Uterus (tissue), 3 donors: ENCODE measurements at regions not wholly inside any gene's neighbourhood (a gene's known extent, or its start where the extent isn't known, plus 50 kb on each side); places are given as distances from the start of the nearest gene placed in this dataset.

Source experiments
- DNase-seq, 2 donors: peaks; one replicate each; pipeline ENCODE4 v3.0.0-alpha.2; 2019 to 2020
- H3K27ac ChIP-seq, 2 donors: fragments of 200-600 bp; sonication (generic); 1 replicate in 1 of 2; 2 replicates in 1 of 2; pipeline ENCODE4 v1.5.1; 2016 to 2018
- H3K27me3 ChIP-seq, 2 donors: fragments of 200-600 bp; sonication (generic); one replicate each; pipeline ENCODE4 v1.5.1; 2018 to 2019; ENCODE audit warnings: control low read depth in 1 of 2
- H3K36me3 ChIP-seq, 2 donors: fragments of 200-600 bp; sonication (generic); one replicate each; pipeline ENCODE4 v1.5.1; 2019; ENCODE audit warnings: control low read depth in 1 of 2
- H3K4me1 ChIP-seq, 2 donors: fragments of 200-600 bp; sonication (generic); one replicate each; pipeline ENCODE4 v1.5.1; 2018 to 2019; ENCODE audit warnings: control low read depth in 1 of 2
- H3K4me3 ChIP-seq, 2 donors: fragments of 200-600 bp; sonication (generic); 1 replicate in 1 of 2; 2 replicates in 1 of 2; pipeline ENCODE4 v1.5.1; 2018 to 2019; ENCODE audit warnings: mild to moderate bottlenecking in 1 of 2
- H3K9me3 ChIP-seq, 2 donors: fragments of 200-600 bp; sonication (generic); one replicate each; pipeline ENCODE4 v1.5.1; 2019; ENCODE audit warnings: control low read depth in 1 of 2
- CTCF ChIP-seq, 4 experiments: fragments of 200-600 bp in 2 of 4; fragments of 450-650 bp in 2 of 4; sonication (generic) in 2 of 4; IDR thresholded peaks; one replicate each; pipeline ENCODE4 v1.5.1; 2016 to 2019; ENCODE audit warnings: antibody characterized with exemption in 4 of 4, mild to moderate bottlenecking in 2 of 4, moderate library complexity in 1 of 4
- POLR2A ChIP-seq, 2 donors: fragments of 450-650 bp; IDR thresholded peaks; one replicate each; pipeline ENCODE4 v1.6.1; 2016; ENCODE audit warnings: antibody characterized with exemption in 2 of 2, mild to moderate bottlenecking in 1 of 2, moderate library complexity in 1 of 2
- intact Hi-C: fragments of 100-400 bp; cut with DNase I; formaldehyde crosslinking; loops from one replicate; pipeline ENCODE4 v1.15.1; 2023; ENCODE audit warnings: low total_unique reads
- donor health status: DM: yes; HTN: yes; CAD: no.

DNA sequence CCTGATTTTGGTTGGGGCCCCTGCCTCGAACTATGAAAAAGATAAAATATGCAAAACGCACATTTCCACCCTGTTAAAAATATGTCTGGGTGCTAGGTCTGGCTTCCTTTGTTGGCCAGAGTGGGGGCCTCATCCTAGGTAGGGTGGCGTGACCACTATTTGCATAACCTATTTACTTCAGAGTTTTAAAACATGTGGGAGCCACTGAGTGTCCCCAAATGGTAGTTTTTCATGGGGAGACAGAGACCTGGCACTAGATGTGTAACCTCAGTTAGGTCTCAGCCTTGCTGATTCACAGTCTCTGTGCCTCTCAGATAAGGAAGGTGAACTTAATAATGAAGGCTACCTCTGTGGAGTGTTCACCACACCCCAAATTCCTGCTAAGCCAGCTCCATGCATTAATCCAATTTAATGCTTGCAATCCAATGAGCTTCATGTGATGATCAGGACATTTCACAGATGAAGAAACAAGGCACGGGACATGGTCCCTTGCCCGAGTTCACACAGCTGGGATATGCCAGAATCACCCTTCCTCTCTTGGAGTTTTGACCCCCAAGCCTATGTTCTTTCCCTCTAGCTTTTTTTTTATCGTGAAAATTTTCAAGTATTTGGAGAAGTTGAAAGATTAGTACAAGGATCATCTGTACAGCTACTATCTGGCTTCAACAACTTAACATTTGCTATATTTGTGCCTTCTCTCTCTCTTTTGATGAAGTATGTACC, 103.4 kb downstream of the IRF8 start:
- no peak overlapping the region for H3K27ac ChIP-seq
- no peaks in the 10 kb centered on the region for H3K9me3 ChIP-seq
- intact Hi-C loops: no loop called here
- TF ChIP-seq POLR2A (IDR thresholded peaks at IDR 0.05): no peak
- TF ChIP-seq CTCF (IDR thresholded peaks at IDR 0.05): no peak
- H3K27me3 ChIP-seq: no peaks in the 10 kb centered on the region
- no peak for DNase-seq
- no peak overlapping the region for H3K4me3 ChIP-seq
- no peaks in the 10 kb centered on the region for H3K4me1 ChIP-seq
- H3K36me3 ChIP-seq: no peaks in the 10 kb centered on the region

- DNase-seq: no peak
- no peaks in the 10 kb centered on the region for H3K9me3 ChIP-seq
- H3K27ac ChIP-seq: no peak overlapping the region
- intact Hi-C loops: no loop called here
- no peak overlapping the region for H3K4me3 ChIP-seq
- TF ChIP-seq POLR2A (IDR thresholded peaks at IDR 0.05): no peak
- TF ChIP-seq CTCF (IDR thresholded peaks at IDR 0.05): no peak
- no peaks in the 10 kb centered on the region for H3K27me3 ChIP-seq
- H3K36me3 ChIP-seq: no peaks in the 10 kb centered on the region
- H3K4me1 ChIP-seq: no peaks in the 10 kb centered on the region
These were observed 108.6 kb downstream of the IRF8 start for GRCh38 chr16:86007524-86007923.

DNA sequence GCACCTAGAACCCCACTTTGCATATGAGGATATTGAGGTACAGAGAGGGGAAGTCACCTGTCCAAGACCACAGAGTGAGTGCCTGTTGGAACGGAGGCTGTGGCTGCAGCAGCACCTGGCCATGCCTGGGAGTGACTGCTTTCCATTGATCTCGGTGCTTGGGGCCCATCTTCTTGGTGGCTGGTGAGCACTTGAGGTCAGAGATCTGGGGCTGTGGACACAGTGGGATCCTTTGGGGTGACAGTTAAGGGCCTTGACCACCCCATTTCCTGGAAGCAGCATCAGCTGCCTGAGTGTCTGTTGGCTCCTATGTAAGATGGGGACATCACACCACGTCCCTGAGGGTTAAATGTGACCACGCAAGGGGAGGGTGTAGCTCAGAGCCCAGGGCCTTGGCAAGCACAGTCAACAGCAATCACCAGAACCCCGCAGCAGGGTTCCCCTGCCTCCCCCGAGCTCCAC, 111.7 kb downstream of the IRF8 start:
- Histone ChIP-seq H3K36me3 (no peaks in the 10 kb centered on the region), H3K4me3 (no peak overlapping the region), H3K9me3 (no peaks in the 10 kb centered on the region), H3K4me1 (no peaks in the 10 kb centered on the region), H3K27me3 (no peaks in the 10 kb centered on the region), H3K27ac (no peak overlapping the region)
- no peak for DNase-seq
- intact Hi-C loops: no loop called here
- TF ChIP-seq CTCF (IDR thresholded peaks at IDR 0.05): no peak
- no peak for TF ChIP-seq POLR2A (IDR thresholded peaks at IDR 0.05)

GRCh38 chr16:86011532-86011931, 112.6 kb downstream of the IRF8 start:
- no peak for DNase-seq

More at GRCh38 chr16:86011532-86011931, 112.6 kb downstream of the IRF8 start:
- Histone ChIP-seq H3K36me3 (no peaks in the 10 kb centered on the region), H3K9me3 (no peaks in the 10 kb centered on the region), H3K27me3 (no peaks in the 10 kb centered on the region), H3K4me1 (no peaks in the 10 kb centered on the region), H3K27ac (no peak overlapping the region), H3K4me3 (no peak overlapping the region)
- TF ChIP-seq POLR2A (IDR thresholded peaks at IDR 0.05): no peak
- no peak for TF ChIP-seq CTCF (IDR thresholded peaks at IDR 0.05)
- intact Hi-C loops: no loop called here
